ENCODE measurements at regions not wholly inside any gene's neighbourhood (a gene's known extent, or its start where the extent isn't known, plus 50 kb on each side); places are given as distances from the start of the nearest gene placed in this dataset.
"Not testable (repeated sequence)": the region's sequence is repeated elsewhere in the genome, so short reads cannot be mapped to it uniquely, and the experiment has no call there.

- DNase-seq (ENCODE audit: low spot score): no peak
Observed at GRCh38 chr2:17363846-17364245, 154.4 kb downstream of the RAD51AP2 start.

GRCh38 chr2:17362956-17363355 lies 155.3 kb downstream of the RAD51AP2 start:
- DNase-seq (ENCODE audit: low spot score): no peak

- no peak for DNase-seq (ENCODE audit: low spot score)
Observed at GRCh38 chr2:17355608-17356329, 162.5 kb downstream of the RAD51AP2 start.

GRCh38 chr2:17353263-17353662 lies 165.0 kb downstream of the RAD51AP2 start:
- DNase-seq (ENCODE audit: low spot score): no peak

- DNase-seq (ENCODE audit: low spot score): not testable (repeated sequence)
Observed at GRCh38 chr2:17342692-17343091, 175.5 kb downstream of the RAD51AP2 start.

GRCh38 chr2:17337507-17337906 lies 180.7 kb downstream of the RAD51AP2 start:
- DNase-seq (ENCODE audit: low spot score): no peak

- no peak for DNase-seq (ENCODE audit: low spot score)
Observed at GRCh38 chr2:17336458-17336857, 181.8 kb downstream of the RAD51AP2 start.

GRCh38 chr2:17334300-17334699 lies 183.9 kb downstream of the RAD51AP2 start:
- no peak for DNase-seq (ENCODE audit: low spot score)

- DNase-seq (ENCODE audit: low spot score): no peak
Observed at GRCh38 chr2:17331636-17332035, 186.6 kb downstream of the RAD51AP2 start.

- no peak for DNase-seq (ENCODE audit: low spot score)
Observed at GRCh38 chr2:17328161-17328560, 190.1 kb downstream of the RAD51AP2 start.

- no peak for DNase-seq (ENCODE audit: low spot score)
Observed at GRCh38 chr2:17327649-17328048, 190.6 kb downstream of the RAD51AP2 start.

- DNase-seq (ENCODE audit: low spot score): no peak
Observed at GRCh38 chr2:17326717-17327116, 191.5 kb downstream of the RAD51AP2 start.

GRCh38 chr2:17323697-17324096 lies 194.5 kb downstream of the RAD51AP2 start:
- DNase-seq (ENCODE audit: low spot score): no peak

GRCh38 chr2:17322461-17322860 lies 195.8 kb downstream of the RAD51AP2 start:
- DNase-seq (ENCODE audit: low spot score): no peak

- no peak for DNase-seq (ENCODE audit: low spot score)
Observed at GRCh38 chr2:17319090-17319489, 199.2 kb downstream of the RAD51AP2 start.

GRCh38 chr2:17318013-17318412 lies 200.2 kb downstream of the RAD51AP2 start:
- DNase-seq (ENCODE audit: low spot score): no peak

GRCh38 chr2:17317439-17317976 lies 200.7 kb downstream of the RAD51AP2 start:
- DNase-seq (ENCODE audit: low spot score): no peak

- DNase-seq (ENCODE audit: low spot score): no peak
Observed at GRCh38 chr2:17313261-17313660, 205.0 kb downstream of the RAD51AP2 start.

GRCh38 chr2:17311771-17312511 lies 206.3 kb downstream of the RAD51AP2 start:
- no peak for DNase-seq (ENCODE audit: low spot score)

GRCh38 chr2:17311106-17311619 lies 207.1 kb downstream of the RAD51AP2 start:
- no peak for DNase-seq (ENCODE audit: low spot score)

- no peak for DNase-seq (ENCODE audit: low spot score)
Observed at GRCh38 chr2:17309741-17310339, 208.4 kb downstream of the RAD51AP2 start.

- DNase-seq (ENCODE audit: low spot score): no peak
Observed at GRCh38 chr2:17309181-17309580, 209.1 kb downstream of the RAD51AP2 start.

- no peak for DNase-seq (ENCODE audit: low spot score)
Observed at GRCh38 chr2:17306706-17307105, 211.5 kb downstream of the RAD51AP2 start.

Measured in CD4-positive, alpha-beta T cell treated with Interleukin-15 for 4 hours (primary cell).